MM.1S (cell line): ENCODE measurements at regions not wholly inside any gene's neighbourhood (a gene's known extent, or its start where the extent isn't known, plus 50 kb on each side); places are given as distances from the start of the nearest gene placed in this dataset.

Experiments used
- DNase-seq: peaks from one replicate; pipeline ENCODE4 v3.0.0-alpha.2; 2015
- H2AFZ ChIP-seq: fragments of 300-600 bp; sonication (generic); 2 replicates; pipeline ENCODE4 v1.6.0; 2016; ENCODE audit warnings: antibody characterized with exemption, low read length
- H3F3A ChIP-seq: fragments of 300-600 bp; sonication (generic); 2 replicates; pipeline ENCODE4 v1.6.1; 2016; ENCODE audit warnings: mild to moderate bottlenecking, antibody characterized with exemption, low read length, moderate library complexity, mixed read lengths; ENCODE audit not compliant: insufficient read depth
- H3K27ac ChIP-seq: fragments of 300-600 bp; sonication (generic); 2 replicates; pipeline ENCODE4 v1.5.1; 2016; ENCODE audit warnings: mild to moderate bottlenecking, low read length
- H3K27me3 ChIP-seq: fragments of 300-600 bp; sonication (generic); replicated peaks from 2 replicates; pipeline ENCODE4 v1.6.0; 2016; ENCODE audit warnings: low read length; ENCODE audit not compliant: insufficient read depth
- H3K36me3 ChIP-seq: fragments of 300-600 bp; sonication (generic); replicated peaks from 2 replicates; pipeline ENCODE4 v1.6.1; 2016; ENCODE audit warnings: mild to moderate bottlenecking, low read length, mixed read lengths; ENCODE audit not compliant: insufficient read depth
- H3K4me1 ChIP-seq: fragments of 300-600 bp; sonication (generic); 2 replicates; pipeline ENCODE4 v1.6.1; 2016; ENCODE audit warnings: low read length, mixed read lengths
- H3K4me2 ChIP-seq: fragments of 300-600 bp; sonication (generic); 2 replicates; pipeline ENCODE4 v1.6.0; 2016; ENCODE audit warnings: low read depth, low read length
- H3K4me3 ChIP-seq: fragments of 300-600 bp; sonication (generic); 2 replicates; pipeline ENCODE4 v1.5.1; 2016; ENCODE audit warnings: low read length, mixed read lengths
- H3K79me2 ChIP-seq: fragments of 300-600 bp; sonication (generic); 2 replicates; pipeline ENCODE4 v1.6.1; 2016; ENCODE audit warnings: mixed run types, low read length, mixed read lengths
- H3K9ac ChIP-seq: fragments of 300-600 bp; sonication (generic); 2 replicates; pipeline ENCODE4 v1.6.1; 2016; ENCODE audit warnings: low read length, mixed read lengths
- H3K9me2 ChIP-seq: fragments of 300-600 bp; sonication (generic); replicated peaks from 2 replicates; pipeline ENCODE4 v1.6.1; 2016; ENCODE audit warnings: mild to moderate bottlenecking, low read length, mixed read lengths; ENCODE audit not compliant: insufficient read depth
- H3K9me3 ChIP-seq: fragments of 300-600 bp; sonication (generic); replicated peaks from 2 replicates; pipeline ENCODE4 v1.6.1; 2016; ENCODE audit warnings: mild to moderate bottlenecking, low read length, mixed read lengths; ENCODE audit not compliant: insufficient read depth
- H4K20me1 ChIP-seq: fragments of 300-600 bp; sonication (generic); 2 replicates; pipeline ENCODE4 v1.6.1; 2016; ENCODE audit warnings: mild to moderate bottlenecking, low read length, moderate library complexity, mixed read lengths; ENCODE audit not compliant: insufficient read depth
- EZH2 ChIP-seq: fragments of 300-600 bp; sonication (generic); optimal IDR thresholded peaks from 2 replicates; pipeline ENCODE3; 2017; ENCODE audit warnings: low read depth, mild to moderate bottlenecking, antibody characterized with exemption, low read length, mixed read lengths
- EZH2phosphoT487 ChIP-seq: fragments of 300-600 bp; sonication (generic); IDR thresholded peaks from 2 replicates; pipeline ENCODE4 v1.6.1; 2018; ENCODE audit warnings: antibody characterized with exemption, low read length
- TF ChIP-seq, protein P1 (sequence below): fragments of 300-600 bp; sonication (generic); IDR thresholded peaks from 2 replicates; pipeline ENCODE4 v1.5.1; 2016; ENCODE audit warnings: antibody characterized with exemption, low read length, mixed read lengths

DNA sequence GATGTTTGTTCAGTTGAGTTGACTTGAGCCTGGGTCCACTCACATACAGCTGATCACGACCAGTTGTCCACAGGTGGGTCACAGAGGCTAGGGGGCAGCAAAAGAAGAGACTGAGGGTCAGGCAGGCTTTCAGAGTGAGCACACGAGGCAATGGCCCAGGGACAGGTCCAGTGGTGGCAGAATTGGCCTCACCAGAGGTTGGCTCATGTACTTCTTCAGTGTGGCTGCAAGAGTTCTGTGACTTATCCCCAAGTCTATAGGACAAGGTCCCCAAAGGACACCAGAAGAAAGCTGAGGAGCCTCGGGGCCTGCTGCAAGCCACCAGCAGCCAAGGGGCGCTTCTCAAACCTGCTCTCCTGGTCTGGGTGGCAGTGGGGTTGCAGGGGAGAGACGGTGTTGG lies 219.8 kb downstream of the TFCP2L1 start:
- H3K9me2 ChIP-seq: no peaks in the 10 kb centered on the region
- H3K36me3 ChIP-seq: no peaks in the 10 kb centered on the region
- no peak overlapping the region for H3K4me3 ChIP-seq
- no peak overlapping the region for H3K27ac ChIP-seq
- H3K9ac ChIP-seq: no peak overlapping the region
- DNase-seq: no peak
- H3K4me2 ChIP-seq: no peak overlapping the region
- no peak for TF ChIP-seq EZH2phosphoT487
- TF ChIP-seq EZH2: no peak
- TF ChIP-seq, protein P1, sequence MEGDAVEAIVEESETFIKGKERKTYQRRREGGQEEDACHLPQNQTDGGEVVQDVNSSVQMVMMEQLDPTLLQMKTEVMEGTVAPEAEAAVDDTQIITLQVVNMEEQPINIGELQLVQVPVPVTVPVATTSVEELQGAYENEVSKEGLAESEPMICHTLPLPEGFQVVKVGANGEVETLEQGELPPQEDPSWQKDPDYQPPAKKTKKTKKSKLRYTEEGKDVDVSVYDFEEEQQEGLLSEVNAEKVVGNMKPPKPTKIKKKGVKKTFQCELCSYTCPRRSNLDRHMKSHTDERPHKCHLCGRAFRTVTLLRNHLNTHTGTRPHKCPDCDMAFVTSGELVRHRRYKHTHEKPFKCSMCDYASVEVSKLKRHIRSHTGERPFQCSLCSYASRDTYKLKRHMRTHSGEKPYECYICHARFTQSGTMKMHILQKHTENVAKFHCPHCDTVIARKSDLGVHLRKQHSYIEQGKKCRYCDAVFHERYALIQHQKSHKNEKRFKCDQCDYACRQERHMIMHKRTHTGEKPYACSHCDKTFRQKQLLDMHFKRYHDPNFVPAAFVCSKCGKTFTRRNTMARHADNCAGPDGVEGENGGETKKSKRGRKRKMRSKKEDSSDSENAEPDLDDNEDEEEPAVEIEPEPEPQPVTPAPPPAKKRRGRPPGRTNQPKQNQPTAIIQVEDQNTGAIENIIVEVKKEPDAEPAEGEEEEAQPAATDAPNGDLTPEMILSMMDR: no peak
- no peaks in the 10 kb centered on the region for H3K4me1 ChIP-seq
- peaks cover 23% of the 10 kb centered on the region for H3K27me3 ChIP-seq
- no peaks in the 10 kb centered on the region for H3F3A ChIP-seq
- no peaks in the 10 kb centered on the region for H3K9me3 ChIP-seq
- no peaks in the 10 kb centered on the region for H4K20me1 ChIP-seq
- no peak overlapping the region for H2AFZ ChIP-seq
- no peaks in the 10 kb centered on the region for H3K79me2 ChIP-seq

DNA sequence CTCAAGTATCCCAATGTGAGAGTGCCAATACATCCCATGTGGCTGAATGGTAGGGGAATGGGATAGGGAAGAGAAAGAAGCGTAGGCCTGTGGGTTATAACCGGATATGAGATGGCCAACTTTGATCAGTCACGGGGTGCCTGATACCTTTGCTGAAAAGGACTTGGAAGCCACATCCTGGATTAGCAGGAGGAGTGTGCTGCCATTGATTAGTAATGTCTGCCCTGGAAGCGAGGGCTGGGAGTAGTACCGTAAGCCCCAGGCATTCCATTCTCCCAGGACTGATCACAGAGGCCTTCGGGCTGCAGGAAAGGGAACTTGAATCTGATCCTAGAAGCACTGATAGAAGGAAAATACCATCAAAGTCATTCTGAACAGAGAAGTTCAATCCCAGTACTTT lies 218.5 kb downstream of the TFCP2L1 start:
- no peak for TF ChIP-seq EZH2
- no peak for TF ChIP-seq EZH2phosphoT487
- TF ChIP-seq, protein P1: no peak
- no peak for DNase-seq
- no peak overlapping the region for H3K4me2 ChIP-seq
- no peak overlapping the region for H3K4me3 ChIP-seq
- H3K9me2 ChIP-seq: no peaks in the 10 kb centered on the region
- peaks cover 23% of the 10 kb centered on the region for H3K27me3 ChIP-seq
- no peak overlapping the region for H3K9ac ChIP-seq
- no peaks in the 10 kb centered on the region for H3K4me1 ChIP-seq
- no peak overlapping the region for H3K27ac ChIP-seq
- H2AFZ ChIP-seq: no peak overlapping the region
- no peaks in the 10 kb centered on the region for H3F3A ChIP-seq
- no peaks in the 10 kb centered on the region for H3K9me3 ChIP-seq
- no peaks in the 10 kb centered on the region for H4K20me1 ChIP-seq
- H3K79me2 ChIP-seq: no peaks in the 10 kb centered on the region
- H3K36me3 ChIP-seq: no peaks in the 10 kb centered on the region

DNA sequence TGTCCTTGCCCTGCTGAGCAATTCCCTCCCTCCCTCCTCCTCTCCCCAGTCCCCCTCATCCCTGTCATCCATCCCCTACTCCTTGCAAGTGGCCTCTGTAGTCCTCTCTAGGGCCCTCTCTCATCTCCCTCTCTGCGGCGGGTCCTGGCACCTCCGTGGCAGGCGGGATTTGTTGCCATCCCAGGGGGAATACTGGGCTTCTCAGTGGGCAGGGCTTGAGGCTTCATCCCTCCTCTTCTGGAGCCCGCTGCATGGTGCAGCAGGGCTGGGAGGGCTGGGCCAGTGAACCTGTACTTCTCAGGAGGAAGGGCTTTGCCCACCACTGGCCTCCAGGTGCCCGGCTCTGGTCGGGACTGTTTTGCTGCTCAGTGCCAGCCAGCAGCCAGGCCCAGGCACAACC lies 216.2 kb downstream of the TFCP2L1 start:
- no peaks in the 10 kb centered on the region for H4K20me1 ChIP-seq
- H2AFZ ChIP-seq: no peak overlapping the region
- no peaks in the 10 kb centered on the region for H3K36me3 ChIP-seq
- H3K79me2 ChIP-seq: no peaks in the 10 kb centered on the region
- no peak overlapping the region for H3K9ac ChIP-seq
- no peak overlapping the region for H3K4me2 ChIP-seq
- no peak overlapping the region for H3K27ac ChIP-seq
- H3K4me1 ChIP-seq: no peaks in the 10 kb centered on the region
- no peaks in the 10 kb centered on the region for H3K9me3 ChIP-seq
- no peaks in the 10 kb centered on the region for H3K9me2 ChIP-seq
- H3K4me3 ChIP-seq: no peak overlapping the region
- H3K27me3 ChIP-seq: peaks cover 11% of the 10 kb centered on the region
- no peak for DNase-seq
- H3F3A ChIP-seq: no peaks in the 10 kb centered on the region
- TF ChIP-seq EZH2phosphoT487 (no peak), EZH2 (no peak)
- TF ChIP-seq, protein P1: no peak
